ENCODE measurements at regions not wholly inside any gene's neighbourhood (a gene's known extent, or its start where the extent isn't known, plus 50 kb on each side); places are given as distances from the start of the nearest gene placed in this dataset.
"Not testable (repeated sequence)": the region's sequence is repeated elsewhere in the genome, so short reads cannot be mapped to it uniquely, and the experiment has no call there.

DNA sequence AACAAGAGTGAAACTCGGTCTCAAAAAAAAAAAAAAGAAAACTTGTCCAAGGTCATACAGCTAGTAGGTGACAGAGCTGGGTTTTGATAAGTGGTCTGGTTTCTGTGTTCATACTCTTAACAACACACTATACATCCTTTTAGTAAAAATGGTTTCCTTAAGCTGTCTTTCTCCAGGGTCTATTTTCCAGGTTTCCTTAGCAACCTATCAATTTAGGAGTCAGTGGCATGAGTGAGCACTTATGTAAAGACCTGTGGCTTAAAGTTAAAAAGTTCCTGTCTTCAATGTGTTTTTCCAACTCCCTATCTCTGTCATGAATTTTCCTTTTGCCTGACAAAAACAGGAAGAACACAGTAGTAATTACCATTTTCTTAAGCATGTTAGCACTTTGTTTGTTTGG lies 480.5 kb downstream of the TMEM135 start:
- no peak for ATAC-seq
- TF ChIP-seq TCF4 (CRISPR knock-in tag; IDR thresholded peaks at IDR 0.05; ENCODE audit: borderline replicate concordance) (no peak), SNAI2 (CRISPR knock-in tag; IDR thresholded peaks at IDR 0.05) (no peak), ZNF70 (CRISPR knock-in tag; IDR thresholded peaks at IDR 0.05) (no peak)
- TF ChIP-seq, protein P1, sequence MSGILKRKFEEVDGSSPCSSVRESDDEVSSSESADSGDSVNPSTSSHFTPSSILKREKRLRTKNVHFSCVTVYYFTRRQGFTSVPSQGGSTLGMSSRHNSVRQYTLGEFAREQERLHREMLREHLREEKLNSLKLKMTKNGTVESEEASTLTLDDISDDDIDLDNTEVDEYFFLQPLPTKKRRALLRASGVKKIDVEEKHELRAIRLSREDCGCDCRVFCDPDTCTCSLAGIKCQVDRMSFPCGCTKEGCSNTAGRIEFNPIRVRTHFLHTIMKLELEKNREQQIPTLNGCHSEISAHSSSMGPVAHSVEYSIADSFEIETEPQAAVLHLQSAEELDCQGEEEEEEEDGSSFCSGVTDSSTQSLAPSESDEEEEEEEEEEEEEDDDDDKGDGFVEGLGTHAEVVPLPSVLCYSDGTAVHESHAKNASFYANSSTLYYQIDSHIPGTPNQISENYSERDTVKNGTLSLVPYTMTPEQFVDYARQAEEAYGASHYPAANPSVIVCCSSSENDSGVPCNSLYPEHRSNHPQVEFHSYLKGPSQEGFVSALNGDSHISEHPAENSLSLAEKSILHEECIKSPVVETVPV (CRISPR knock-in tag; IDR thresholded peaks at IDR 0.05): no peak

DNA sequence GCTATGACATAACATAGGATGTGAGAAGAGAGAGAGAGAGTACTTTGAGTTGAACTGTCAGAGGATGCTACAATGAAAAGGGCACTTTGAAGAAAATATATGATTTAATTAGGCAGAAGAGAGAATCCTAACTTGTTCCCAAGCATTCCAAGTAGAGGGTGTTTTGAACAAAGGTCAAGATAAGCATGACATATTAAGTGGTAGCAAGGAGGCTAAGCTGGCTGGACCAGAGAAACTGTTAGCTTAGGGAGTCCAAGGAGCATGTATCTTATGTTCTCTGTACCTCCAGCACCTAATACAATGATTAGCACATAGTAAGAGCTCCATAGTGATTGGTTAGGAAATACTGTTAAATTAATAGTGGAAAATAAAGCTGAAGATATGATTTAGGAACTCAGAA lies 479.6 kb downstream of the TMEM135 start:
- no peak for ATAC-seq
- TF ChIP-seq PPARA (CRISPR knock-in tag; IDR thresholded peaks at IDR 0.05; ENCODE audit: borderline replicate concordance) (no peak), ZNF565 (CRISPR knock-in tag; conservative IDR thresholded peaks at IDR 0.05; ENCODE audit: low read depth) (no peak), ESRRG (CRISPR knock-in tag; IDR thresholded peaks at IDR 0.05) (no peak), TOX (CRISPR knock-in tag; IDR thresholded peaks at IDR 0.05; ENCODE audit: borderline replicate concordance) (no peak), OSR1 (CRISPR knock-in tag; IDR thresholded peaks at IDR 0.05) (no peak), ARNTL (CRISPR knock-in tag; IDR thresholded peaks at IDR 0.05; ENCODE audit: borderline replicate concordance, low read depth) (no peak)
- TF ChIP-seq, protein P2, sequence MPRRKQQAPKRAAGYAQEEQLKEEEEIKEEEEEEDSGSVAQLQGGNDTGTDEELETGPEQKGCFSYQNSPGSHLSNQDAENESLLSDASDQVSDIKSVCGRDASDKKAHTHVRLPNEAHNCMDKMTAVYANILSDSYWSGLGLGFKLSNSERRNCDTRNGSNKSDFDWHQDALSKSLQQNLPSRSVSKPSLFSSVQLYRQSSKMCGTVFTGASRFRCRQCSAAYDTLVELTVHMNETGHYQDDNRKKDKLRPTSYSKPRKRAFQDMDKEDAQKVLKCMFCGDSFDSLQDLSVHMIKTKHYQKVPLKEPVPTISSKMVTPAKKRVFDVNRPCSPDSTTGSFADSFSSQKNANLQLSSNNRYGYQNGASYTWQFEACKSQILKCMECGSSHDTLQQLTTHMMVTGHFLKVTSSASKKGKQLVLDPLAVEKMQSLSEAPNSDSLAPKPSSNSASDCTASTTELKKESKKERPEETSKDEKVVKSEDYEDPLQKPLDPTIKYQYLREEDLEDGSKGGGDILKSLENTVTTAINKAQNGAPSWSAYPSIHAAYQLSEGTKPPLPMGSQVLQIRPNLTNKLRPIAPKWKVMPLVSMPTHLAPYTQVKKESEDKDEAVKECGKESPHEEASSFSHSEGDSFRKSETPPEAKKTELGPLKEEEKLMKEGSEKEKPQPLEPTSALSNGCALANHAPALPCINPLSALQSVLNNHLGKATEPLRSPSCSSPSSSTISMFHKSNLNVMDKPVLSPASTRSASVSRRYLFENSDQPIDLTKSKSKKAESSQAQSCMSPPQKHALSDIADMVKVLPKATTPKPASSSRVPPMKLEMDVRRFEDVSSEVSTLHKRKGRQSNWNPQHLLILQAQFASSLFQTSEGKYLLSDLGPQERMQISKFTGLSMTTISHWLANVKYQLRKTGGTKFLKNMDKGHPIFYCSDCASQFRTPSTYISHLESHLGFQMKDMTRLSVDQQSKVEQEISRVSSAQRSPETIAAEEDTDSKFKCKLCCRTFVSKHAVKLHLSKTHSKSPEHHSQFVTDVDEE (CRISPR knock-in tag; IDR thresholded peaks at IDR 0.05): no peak
- TF ChIP-seq, protein P3, sequence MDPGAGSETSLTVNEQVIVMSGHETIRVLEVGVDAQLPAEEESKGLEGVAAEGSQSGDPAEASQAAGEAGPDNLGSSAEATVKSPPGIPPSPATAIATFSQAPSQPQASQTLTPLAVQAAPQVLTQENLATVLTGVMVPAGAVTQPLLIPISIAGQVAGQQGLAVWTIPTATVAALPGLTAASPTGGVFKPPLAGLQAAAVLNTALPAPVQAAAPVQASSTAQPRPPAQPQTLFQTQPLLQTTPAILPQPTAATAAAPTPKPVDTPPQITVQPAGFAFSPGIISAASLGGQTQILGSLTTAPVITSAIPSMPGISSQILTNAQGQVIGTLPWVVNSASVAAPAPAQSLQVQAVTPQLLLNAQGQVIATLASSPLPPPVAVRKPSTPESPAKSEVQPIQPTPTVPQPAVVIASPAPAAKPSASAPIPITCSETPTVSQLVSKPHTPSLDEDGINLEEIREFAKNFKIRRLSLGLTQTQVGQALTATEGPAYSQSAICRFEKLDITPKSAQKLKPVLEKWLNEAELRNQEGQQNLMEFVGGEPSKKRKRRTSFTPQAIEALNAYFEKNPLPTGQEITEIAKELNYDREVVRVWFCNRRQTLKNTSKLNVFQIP (CRISPR knock-in tag; IDR thresholded peaks at IDR 0.05; ENCODE audit: borderline replicate concordance, low read depth): no peak
- TF ChIP-seq, protein P1 (CRISPR knock-in tag; IDR thresholded peaks at IDR 0.05): no peak

DNA sequence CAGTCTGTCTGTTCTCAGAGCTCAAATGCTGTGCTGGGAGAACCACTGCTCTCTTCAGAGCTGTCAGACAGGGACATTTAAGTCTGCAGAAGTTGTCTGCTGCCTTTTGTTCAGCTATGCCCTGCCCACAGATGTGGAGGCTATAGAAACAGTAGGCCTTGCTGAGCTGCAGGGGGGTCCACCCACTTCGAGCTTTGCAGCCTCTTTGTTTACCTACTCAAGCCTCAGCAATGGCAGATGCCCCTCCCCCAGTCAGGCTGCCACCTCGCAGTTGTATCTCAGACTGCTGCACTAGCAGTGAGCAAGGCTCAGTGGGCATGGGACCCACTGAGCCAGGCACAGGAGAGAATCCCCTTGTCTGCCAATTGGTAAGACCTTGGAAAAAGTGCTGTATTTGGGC lies 470.0 kb downstream of the TMEM135 start:
- ATAC-seq: not testable (repeated sequence)

DNA sequence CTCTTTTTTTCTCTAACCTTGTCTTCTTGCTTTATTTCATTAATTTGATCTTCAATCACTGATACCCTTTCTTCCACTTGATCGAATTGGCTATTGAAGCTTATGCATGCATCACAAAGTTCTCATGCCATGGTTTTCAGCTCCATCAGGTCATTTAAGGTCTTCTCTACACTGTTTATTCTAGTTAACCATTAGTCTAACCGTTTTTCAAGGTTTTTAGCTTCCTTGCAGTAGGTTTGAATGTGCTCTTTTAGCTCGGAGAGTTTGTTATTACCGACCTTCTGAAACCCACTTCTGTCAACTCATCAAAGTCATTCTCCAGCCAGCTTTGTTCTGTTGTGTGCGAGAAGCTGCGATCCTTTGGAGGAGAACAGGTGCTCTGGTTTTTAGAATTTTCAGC lies 469.2 kb downstream of the TMEM135 start:
- ATAC-seq: not testable (repeated sequence)

DNA sequence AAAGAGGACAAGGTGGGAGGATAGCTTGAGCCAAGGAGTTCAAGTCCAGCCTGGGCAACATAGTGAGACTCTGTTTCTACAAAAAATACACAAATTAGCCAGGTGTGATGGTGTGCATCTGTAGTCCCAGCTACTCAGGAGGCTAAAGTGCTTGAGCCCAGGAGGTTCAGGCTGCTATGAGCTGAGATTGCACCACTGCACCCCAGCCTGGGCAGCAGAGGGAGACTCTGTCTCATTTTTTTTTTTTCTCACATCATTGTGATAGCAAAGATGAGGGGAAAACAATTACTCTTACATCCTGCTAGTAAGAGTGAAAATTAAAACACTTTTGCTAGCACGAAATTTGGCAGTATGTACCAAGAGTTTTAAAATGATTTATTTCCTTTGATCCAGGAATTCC lies 463.7 kb downstream of the TMEM135 start:
- no peak for ATAC-seq
- no peak for TF ChIP-seq ZFP30 (CRISPR knock-in tag; IDR thresholded peaks at IDR 0.05)
- TF ChIP-seq, protein P4, sequence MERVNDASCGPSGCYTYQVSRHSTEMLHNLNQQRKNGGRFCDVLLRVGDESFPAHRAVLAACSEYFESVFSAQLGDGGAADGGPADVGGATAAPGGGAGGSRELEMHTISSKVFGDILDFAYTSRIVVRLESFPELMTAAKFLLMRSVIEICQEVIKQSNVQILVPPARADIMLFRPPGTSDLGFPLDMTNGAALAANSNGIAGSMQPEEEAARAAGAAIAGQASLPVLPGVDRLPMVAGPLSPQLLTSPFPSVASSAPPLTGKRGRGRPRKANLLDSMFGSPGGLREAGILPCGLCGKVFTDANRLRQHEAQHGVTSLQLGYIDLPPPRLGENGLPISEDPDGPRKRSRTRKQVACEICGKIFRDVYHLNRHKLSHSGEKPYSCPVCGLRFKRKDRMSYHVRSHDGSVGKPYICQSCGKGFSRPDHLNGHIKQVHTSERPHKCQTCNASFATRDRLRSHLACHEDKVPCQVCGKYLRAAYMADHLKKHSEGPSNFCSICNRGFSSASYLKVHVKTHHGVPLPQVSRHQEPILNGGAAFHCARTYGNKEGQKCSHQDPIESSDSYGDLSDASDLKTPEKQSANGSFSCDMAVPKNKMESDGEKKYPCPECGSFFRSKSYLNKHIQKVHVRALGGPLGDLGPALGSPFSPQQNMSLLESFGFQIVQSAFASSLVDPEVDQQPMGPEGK (CRISPR knock-in tag; IDR thresholded peaks at IDR 0.05; ENCODE audit: borderline replicate concordance): no peak
- TF ChIP-seq GLIS3 (CRISPR knock-in tag; IDR thresholded peaks at IDR 0.05): no peak
- TF ChIP-seq, protein P5, sequence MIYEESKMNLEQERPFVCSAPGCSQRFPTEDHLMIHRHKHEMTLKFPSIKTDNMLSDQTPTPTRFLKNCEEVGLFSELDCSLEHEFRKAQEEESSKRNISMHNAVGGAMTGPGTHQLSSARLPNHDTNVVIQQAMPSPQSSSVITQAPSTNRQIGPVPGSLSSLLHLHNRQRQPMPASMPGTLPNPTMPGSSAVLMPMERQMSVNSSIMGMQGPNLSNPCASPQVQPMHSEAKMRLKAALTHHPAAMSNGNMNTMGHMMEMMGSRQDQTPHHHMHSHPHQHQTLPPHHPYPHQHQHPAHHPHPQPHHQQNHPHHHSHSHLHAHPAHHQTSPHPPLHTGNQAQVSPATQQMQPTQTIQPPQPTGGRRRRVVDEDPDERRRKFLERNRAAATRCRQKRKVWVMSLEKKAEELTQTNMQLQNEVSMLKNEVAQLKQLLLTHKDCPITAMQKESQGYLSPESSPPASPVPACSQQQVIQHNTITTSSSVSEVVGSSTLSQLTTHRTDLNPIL (CRISPR knock-in tag; IDR thresholded peaks at IDR 0.05; ENCODE audit: low read depth): no peak
- no peak for TF ChIP-seq ARNTL (CRISPR knock-in tag; IDR thresholded peaks at IDR 0.05; ENCODE audit: borderline replicate concordance, low read depth)
- TF ChIP-seq ESRRG (CRISPR knock-in tag; IDR thresholded peaks at IDR 0.05): no peak
- TF ChIP-seq ZNF70 (CRISPR knock-in tag; IDR thresholded peaks at IDR 0.05): no peak
- no peak for TF ChIP-seq ZNF565 (CRISPR knock-in tag; conservative IDR thresholded peaks at IDR 0.05; ENCODE audit: low read depth)
- no peak for TF ChIP-seq ZC3H10 (CRISPR knock-in tag; IDR thresholded peaks at IDR 0.05)
- no peak for TF ChIP-seq TCF4 (CRISPR knock-in tag; IDR thresholded peaks at IDR 0.05; ENCODE audit: borderline replicate concordance)

DNA sequence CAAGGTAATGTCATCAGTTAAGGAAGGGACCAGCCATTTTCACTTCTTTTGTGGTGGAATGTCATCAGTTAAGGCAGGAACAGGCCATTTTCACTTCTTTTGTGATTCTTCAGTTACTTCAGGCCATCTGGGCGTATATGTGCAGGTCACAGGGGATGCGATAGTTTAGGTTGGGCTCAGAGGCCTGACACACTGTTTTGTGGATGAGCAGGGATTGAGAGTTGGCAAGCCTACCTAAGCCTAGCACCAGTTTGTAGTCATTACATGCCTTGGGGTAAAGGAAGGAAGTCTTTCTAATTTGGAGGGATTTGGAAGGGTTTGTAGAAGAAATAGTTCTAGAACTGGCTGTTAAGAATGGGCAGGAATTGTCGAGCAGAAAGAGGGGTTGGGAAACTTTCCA lies 457.2 kb downstream of the TMEM135 start:
- ATAC-seq: not testable (repeated sequence)

DNA sequence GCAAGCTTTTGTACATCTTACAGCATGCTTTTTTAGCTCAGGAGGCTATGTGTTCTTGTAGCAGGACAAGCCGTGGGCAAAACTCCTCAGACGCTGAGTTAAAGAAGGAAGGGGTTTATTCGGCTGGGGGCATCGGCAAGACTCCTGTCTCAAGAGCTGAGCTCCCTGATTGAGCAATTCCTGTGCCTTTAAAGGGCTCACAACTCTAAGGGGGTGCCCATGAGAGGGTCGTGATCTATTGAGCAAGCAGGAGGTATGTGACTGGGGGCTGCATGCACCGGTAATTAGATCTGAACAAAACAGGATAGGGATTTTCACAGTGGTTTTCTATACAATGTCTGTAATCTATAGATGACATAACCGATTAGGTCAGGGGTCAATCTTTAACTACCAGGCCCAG lies 456.3 kb downstream of the TMEM135 start:
- not testable (repeated sequence) for ATAC-seq
